Peyer's patch (tissue), 4 donors: ENCODE measurements at regions not wholly inside any gene's neighbourhood (a gene's known extent, or its start where the extent isn't known, plus 50 kb on each side); places are given as distances from the start of the nearest gene placed in this dataset.

Experiments used
- POLR2A ChIP-seq, 2 donors: fragments of 450-650 bp; IDR thresholded peaks; one replicate each; pipeline ENCODE4 v1.5.1; 2017; ENCODE audit warnings: antibody characterized with exemption in 2 of 2, mild to moderate bottlenecking in 2 of 2, moderate library complexity in 2 of 2
- TF ChIP-seq, protein P1 (sequence below), 6 experiments: fragments of 450-650 bp in 4 of 6; fragments of 200-600 bp in 2 of 6; sonication (generic) in 1 of 6; IDR thresholded peaks; one replicate each; pipeline ENCODE4 v1.5.1; 2017 to 2019; ENCODE audit warnings: antibody characterized with exemption in 6 of 6, mild to moderate bottlenecking in 3 of 6, moderate library complexity in 1 of 6

GRCh38 chr16:87236516-87237115 lies 80.6 kb downstream of the C16orf95 start:
- TF ChIP-seq, protein P1, sequence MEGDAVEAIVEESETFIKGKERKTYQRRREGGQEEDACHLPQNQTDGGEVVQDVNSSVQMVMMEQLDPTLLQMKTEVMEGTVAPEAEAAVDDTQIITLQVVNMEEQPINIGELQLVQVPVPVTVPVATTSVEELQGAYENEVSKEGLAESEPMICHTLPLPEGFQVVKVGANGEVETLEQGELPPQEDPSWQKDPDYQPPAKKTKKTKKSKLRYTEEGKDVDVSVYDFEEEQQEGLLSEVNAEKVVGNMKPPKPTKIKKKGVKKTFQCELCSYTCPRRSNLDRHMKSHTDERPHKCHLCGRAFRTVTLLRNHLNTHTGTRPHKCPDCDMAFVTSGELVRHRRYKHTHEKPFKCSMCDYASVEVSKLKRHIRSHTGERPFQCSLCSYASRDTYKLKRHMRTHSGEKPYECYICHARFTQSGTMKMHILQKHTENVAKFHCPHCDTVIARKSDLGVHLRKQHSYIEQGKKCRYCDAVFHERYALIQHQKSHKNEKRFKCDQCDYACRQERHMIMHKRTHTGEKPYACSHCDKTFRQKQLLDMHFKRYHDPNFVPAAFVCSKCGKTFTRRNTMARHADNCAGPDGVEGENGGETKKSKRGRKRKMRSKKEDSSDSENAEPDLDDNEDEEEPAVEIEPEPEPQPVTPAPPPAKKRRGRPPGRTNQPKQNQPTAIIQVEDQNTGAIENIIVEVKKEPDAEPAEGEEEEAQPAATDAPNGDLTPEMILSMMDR (IDR thresholded peaks at IDR 0.05): no peak
- TF ChIP-seq POLR2A (IDR thresholded peaks at IDR 0.05): no peak
